IMR-90 (cell line): ENCODE measurements at regions not wholly inside any gene's neighbourhood (a gene's known extent, or its start where the extent isn't known, plus 50 kb on each side); places are given as distances from the start of the nearest gene placed in this dataset.

Experiments used
- CTCF ChIP-seq: conservative IDR thresholded peaks from 2 replicates; pipeline ENCODE4 v1.5.1; 2012; ENCODE audit warnings: mild to moderate bottlenecking, low read depth, low read length, improper control_type of control experiment
- MAZ ChIP-seq: IDR thresholded peaks from 2 replicates; pipeline ENCODE4 v1.6.1; 2012; ENCODE audit warnings: low read depth, mild to moderate bottlenecking, low read length, improper control_type of control experiment, moderate library complexity, borderline replicate concordance
- MXI1 ChIP-seq: IDR thresholded peaks from 2 replicates; pipeline ENCODE4 v1.6.1; 2012; ENCODE audit warnings: low read depth, mild to moderate bottlenecking, low read length, moderate library complexity, borderline replicate concordance
- NFE2L2 ChIP-seq: fragments of 150-350 bp; IDR thresholded peaks from 2 replicates; pipeline ENCODE4 v1.6.1; 2016; ENCODE audit warnings: low read depth, mild to moderate bottlenecking, low read length
- POLR2A ChIP-seq: IDR thresholded peaks from 2 replicates; pipeline ENCODE4 v1.6.1; 2012; ENCODE audit warnings: mild to moderate bottlenecking, low read depth, low read length
- RFX5 ChIP-seq: IDR thresholded peaks from 2 replicates; pipeline ENCODE4 v1.8.0; 2012; ENCODE audit warnings: low read depth, mild to moderate bottlenecking, low read length, moderate library complexity
- USF2 ChIP-seq: fragments of 150-350 bp; IDR thresholded peaks from 2 replicates; pipeline ENCODE4 v1.6.1; 2017; ENCODE audit warnings: mild to moderate bottlenecking, antibody characterized with exemption, low read length, low read depth
- TF ChIP-seq, protein P1 (sequence below): fragments of 150-350 bp; IDR thresholded peaks from 2 replicates; pipeline ENCODE4 v1.6.1; 2016; ENCODE audit warnings: low read depth, mild to moderate bottlenecking, low read length, moderate library complexity, borderline replicate concordance

GRCh38 chr10:43819464-43820230, 171.0 kb upstream of the ZNF32 start:
- TF ChIP-seq USF2 = no peak
- TF ChIP-seq CTCF = no peak
- no peak for TF ChIP-seq POLR2A
- TF ChIP-seq, protein P1, sequence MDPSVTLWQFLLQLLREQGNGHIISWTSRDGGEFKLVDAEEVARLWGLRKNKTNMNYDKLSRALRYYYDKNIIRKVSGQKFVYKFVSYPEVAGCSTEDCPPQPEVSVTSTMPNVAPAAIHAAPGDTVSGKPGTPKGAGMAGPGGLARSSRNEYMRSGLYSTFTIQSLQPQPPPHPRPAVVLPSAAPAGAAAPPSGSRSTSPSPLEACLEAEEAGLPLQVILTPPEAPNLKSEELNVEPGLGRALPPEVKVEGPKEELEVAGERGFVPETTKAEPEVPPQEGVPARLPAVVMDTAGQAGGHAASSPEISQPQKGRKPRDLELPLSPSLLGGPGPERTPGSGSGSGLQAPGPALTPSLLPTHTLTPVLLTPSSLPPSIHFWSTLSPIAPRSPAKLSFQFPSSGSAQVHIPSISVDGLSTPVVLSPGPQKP = no peak
- no peak for TF ChIP-seq MXI1
- TF ChIP-seq NFE2L2 = no peak
- TF ChIP-seq RFX5 = no peak
- TF ChIP-seq MAZ = no peak
